Erythroblast (primary cell): ENCODE measurements at regions not wholly inside any gene's neighbourhood (a gene's known extent, or its start where the extent isn't known, plus 50 kb on each side); places are given as distances from the start of the nearest gene placed in this dataset.

Experiments
- GATA1 ChIP-seq: IDR thresholded peaks from 2 replicates; pipeline ENCODE4 v1.6.1; 2011; ENCODE audit warnings: low read depth, mild to moderate bottlenecking, control low read depth, low read length, moderate library complexity
- POLR2A ChIP-seq: IDR thresholded peaks from 2 replicates; pipeline ENCODE4 v1.6.1; 2011; ENCODE audit warnings: mild to moderate bottlenecking, low read length

DNA sequence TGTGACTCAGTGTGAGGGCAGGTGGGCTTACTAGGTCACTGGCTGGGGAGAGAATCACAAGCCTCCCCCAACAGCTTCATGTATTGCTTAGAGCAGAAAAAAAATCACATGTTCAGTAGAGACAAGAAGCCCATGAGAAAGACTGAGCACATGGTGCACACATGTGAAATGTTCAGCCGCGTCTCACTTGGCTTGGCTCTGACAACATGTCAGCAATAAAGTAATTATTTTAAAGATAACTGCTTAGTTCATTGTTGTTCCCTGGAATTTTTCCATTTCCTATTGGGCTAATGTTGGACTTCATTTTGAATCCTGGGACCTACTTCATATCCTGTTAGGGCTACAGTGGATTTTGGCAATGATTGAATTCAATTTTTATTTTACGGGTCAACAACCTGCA, 222.6 kb downstream of the C6orf118 start:
- TF ChIP-seq POLR2A (no peak), GATA1 (no peak)
